ENCODE measurements at regions not wholly inside any gene's neighbourhood (a gene's known extent, or its start where the extent isn't known, plus 50 kb on each side); places are given as distances from the start of the nearest gene placed in this dataset.
"Not testable (repeated sequence)": the region's sequence is repeated elsewhere in the genome, so short reads cannot be mapped to it uniquely, and the experiment has no call there.

DNA sequence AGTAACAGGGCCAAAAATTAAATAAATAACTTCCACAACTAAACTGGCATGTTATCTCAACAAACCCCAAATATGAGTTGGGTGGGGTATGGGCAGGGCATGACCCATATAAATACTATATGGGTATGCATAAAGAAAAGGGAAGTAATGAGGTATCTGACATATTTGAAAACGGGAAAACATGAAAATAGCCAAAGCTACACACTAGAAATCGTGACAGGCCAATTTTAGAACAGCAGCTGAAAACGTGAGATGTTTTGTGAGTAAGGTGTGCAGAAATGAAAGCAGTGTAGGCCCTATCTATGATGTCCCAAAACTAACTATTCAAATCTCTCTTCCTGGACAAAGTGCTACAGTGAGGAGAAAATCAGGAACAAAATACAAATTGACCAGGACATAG lies 537.9 kb upstream of the NR5A2 start:
- DNase-seq = no peak

DNA sequence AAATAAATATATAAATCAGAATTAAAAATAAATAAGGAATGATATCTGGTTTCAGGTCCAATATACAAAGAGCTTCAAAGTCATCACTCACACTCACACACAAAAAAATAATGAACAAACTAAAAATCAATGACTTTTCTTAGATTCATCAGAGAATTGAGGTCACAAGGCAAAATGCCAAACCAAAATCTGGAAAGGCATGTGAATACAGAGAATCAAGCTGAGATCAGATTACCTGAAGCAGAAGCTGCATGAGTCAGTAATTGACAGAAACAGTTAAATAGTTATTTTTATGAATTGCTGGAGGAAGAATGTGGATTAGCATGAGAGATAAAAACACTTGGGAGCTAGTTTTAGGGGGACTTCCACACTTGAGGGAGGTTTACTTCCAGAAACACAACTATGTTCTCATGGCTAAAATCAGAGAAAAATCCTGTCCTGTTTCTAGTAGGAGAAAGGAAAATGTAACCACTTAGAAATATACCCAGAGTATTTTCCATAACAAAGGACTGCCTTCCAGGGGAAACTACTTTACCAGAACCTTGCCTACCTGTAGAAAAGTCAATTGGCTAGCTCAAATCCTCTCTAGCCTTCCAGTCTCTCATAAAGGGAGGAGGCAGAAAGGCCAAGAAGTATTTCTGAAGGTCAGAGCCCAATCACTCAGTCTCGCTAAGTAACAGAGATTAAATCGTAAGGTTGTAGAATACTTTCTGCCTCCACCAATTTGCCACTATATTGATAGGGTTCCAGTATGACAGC lies 536.6 kb upstream of the NR5A2 start:
- no peak for DNase-seq

DNA sequence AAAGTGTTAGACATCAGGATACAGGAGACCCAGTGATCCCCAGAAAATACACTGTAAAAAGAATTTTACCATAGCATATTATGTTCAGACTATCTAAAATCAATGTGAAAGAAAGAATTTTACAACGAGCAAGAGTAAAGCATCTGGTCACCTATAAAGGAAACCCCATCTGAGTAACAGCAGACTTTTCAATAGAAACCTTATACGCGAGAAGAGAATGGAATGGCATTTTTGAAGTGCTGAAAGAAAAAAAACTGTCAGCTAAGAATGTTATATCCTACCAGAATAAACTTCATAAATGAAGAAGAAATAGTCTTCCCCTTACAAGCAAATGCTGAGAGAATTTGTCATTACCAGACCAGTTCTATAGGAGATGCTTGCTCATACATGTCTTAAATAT lies 532.1 kb upstream of the NR5A2 start:
- DNase-seq = no peak

DNA sequence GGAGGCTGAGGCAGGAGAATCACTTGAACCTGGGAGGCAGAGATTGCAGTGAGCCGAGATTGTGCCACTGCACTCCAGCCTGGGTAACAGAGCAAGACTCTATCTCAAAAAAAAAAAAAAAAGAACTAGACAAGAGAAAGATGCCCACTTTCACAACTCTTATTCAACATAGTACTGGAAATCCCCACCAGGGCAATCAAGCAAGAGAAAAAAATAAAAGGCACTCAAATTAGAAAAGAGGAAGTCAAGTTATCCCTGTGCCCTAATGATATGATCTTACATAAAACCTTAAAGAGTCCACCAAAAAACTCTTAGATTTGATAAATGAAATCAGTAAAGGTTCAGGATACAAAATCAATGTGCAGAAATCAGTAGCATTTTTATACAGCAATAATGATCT lies 528.7 kb upstream of the NR5A2 start:
- not testable (repeated sequence) for DNase-seq

DNA sequence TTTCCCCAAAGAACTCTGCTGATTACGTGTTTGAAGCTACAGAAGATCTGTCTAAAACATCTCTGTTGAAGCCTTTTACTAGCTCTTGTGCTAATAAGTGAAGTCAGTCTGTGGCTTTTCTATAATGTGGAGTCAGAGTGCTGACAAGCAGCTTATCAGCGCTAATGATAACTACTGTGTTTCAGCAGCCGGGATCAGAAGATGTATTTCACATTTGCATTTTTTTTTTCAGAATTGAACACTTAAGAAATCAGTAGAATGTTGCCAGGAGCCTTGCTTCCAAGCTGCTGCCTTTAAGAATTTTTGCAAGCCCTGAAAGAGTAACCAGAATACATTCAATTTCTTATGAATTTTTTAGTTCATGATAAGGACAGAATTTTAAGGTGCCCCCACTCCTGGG lies 519.4 kb upstream of the NR5A2 start:
- no peak for DNase-seq

DNA sequence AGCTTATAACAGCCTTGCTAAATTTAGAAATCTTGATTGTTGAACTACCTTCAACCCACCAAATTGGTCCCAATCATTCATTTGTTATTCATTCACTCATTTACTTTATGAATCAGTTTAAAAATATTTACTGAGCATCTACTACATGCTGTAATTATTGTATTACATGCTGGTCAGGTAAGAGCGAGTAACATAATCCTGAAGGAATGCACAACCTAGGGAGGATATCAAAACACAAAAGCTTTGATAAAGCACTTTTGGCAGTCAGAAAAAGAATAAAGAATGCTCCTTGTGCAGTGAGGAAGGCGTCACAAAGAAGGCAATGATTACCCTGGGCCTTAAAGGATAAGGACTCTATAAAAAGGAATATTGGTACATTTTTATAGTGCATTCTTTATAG lies 518.9 kb upstream of the NR5A2 start:
- DNase-seq = no peak

DNA sequence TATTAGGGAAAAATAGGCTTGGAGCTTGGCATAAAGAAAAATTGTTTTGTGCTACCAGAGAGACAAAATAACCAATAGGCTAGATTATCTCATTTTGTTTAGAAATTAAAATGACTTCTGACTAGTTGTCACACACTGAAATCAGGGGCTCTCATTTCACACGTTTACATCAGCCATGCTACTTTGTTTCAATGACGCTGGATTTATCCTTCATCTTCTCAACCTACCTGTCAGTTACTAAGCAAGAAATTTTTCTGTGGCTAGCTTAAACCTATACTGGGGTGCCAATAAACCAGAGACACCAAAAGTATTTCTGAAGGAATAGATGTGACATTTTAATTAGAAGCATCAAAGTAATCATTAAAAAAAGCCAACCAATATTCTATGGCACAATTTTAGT lies 518.1 kb upstream of the NR5A2 start:
- DNase-seq = no peak

DNA sequence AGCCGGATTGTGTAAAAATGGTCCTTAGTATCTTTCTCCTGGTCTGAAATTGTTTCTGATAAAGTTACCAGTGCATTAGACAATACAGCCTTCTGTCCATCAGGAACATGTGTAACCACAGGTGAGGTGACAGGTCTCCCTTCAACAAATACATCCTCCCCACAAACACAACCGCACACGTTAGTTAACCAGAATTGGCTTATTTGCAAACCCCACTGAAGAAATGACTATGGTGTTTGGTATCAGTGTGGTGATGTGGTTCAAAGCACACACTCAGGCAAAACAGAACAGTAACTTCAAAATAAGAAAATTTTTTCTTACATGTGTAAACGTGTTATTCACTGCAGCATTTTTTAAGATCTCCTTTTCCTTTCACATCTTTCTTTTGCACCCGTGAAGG lies 517.2 kb upstream of the NR5A2 start:
- no peak for DNase-seq

DNA sequence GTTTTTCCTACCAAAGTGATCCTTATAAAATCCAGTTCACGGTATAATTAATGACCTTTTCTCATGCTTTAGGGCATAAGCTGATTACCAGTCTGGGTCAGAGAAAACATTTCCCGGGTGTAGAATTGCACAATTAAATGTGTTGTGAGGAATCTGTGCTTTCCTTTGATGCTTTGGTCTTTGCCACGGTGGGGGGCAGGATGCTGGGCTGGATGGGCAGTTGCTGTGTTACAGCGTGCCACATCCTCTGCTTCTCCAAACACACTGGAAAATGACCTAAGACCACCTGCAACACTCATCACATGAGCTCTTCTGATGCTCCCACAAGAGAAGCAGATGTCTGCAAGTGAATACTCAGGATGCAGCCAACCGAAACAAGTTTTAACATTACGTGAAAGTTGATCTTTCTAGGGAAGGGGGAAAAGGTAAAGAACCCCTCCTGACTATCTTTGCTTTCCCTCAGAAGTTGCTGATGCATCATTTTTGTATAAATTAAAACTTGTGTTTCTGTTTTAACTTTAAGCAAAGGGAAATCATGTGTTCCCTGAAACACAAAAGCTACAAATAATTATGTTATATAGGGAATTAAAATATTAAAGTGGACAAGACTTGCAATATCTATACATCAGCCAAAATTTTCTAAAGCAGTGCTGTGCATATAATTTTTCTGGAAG lies 515.3 kb upstream of the NR5A2 start:
- no peak for DNase-seq

DNA sequence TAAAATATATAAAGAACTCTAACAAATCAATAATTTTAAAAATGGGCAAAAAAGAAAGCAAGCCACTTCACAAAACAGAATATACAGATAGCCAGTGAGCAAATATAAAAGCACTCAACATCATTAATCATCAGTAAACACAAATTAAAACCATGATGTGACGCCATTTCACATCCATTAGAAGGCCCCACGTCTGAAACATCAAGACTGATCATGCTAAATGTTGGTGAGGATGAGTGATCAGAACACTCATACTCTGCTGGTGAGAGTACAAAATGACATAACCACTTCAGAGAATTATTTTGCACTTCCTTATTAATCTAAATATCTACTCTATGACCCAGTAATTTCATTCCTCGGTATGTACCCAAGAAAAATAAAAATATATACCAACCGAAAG lies 512.2 kb upstream of the NR5A2 start:
- no peak for DNase-seq

DNA sequence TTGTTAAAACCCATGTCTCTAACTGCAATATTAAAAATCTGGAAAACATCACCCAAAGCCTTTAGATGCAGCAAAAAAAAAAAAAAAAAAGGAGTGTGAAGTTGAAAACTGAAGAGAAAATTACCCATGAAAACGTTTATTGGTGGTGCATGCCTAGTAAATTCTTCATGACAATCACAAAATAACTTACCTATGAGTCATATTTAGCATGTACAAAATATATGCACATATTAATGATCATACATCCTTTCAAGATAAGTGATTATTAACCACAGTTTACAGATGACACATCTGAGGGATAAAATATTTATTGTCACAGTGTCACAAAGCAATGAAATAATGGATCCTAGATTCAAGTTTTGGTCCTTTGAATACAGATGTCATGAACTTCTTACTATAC lies 505.2 kb upstream of the NR5A2 start:
- DNase-seq = no peak

DNA sequence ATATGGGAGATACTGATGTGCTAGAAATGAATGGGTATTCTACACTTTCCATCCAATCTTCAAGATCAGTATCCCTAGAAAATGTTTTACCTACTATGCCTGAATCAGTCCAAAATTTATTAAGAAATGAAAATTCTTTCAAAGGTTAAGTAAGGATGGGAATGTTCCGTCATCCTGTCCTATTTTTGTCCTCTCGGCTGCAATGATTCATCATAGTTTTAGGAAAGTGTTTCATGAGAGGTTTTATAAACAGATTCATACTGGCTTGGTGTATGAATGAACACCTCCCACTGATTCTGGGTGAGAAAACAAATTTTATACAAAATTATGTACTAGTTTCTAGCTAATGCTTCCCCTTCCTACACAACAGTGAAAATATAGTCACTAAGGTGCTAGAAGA lies 504.6 kb upstream of the NR5A2 start:
- no peak for DNase-seq

DNA sequence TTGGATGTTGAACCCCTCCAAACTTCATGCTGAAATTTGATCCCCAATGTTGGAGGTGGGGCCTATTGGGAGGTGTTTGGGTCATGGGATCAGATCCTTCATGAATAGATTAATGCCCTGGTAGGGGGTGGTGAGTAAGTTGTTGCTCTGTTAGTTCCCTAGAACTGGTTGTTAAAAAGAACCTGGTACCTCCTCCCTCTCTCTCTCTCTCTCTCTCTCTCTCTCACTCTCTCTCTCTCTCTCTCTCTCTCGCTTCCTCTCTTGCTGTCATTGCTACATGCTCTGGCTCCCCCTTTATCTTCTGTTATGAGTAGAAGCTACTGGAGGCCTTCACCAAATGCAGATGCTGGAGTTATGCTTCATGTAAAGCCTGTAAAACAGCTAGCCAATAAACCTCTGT lies 498.2 kb upstream of the NR5A2 start:
- DNase-seq = no peak

DNA sequence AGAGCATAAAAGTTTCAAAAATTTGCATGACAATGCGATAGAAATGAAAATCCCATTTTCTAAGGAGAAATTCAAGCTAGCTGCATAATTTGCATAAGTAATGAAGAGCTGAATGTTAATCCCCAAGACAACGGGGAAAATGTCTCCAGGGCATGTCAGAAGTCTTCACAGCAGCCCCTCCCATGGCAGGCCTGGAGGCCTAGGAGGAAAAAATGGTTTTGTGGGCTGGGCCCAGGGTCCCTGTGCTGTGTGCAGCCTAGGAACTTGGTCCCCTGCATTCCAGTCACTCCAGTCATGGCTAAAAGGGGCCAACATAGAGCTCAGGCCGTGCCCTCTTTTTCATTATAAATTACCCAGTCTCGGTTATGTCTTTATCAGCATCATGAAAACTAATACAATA lies 494.1 kb upstream of the NR5A2 start:
- DNase-seq = not testable (repeated sequence)

DNA sequence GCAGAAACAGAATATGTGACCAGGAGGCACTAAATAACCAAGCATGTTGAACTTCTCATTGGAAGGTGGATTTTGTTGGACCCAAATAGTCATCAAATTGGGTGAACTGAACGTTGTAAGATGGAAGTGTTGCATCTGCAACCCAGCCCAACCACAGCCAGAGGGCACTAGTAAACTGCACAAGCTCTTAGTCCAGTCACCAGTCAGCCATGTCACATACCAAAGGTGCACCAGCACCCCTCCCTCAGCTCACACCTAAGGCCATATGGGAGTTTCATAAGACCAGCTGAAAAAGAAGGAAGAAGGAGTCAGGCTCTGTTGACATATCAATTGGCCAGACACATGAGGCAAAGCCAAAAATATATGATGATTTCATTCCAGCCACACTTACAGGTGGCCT lies 481.7 kb upstream of the NR5A2 start:
- no peak for DNase-seq

DNA sequence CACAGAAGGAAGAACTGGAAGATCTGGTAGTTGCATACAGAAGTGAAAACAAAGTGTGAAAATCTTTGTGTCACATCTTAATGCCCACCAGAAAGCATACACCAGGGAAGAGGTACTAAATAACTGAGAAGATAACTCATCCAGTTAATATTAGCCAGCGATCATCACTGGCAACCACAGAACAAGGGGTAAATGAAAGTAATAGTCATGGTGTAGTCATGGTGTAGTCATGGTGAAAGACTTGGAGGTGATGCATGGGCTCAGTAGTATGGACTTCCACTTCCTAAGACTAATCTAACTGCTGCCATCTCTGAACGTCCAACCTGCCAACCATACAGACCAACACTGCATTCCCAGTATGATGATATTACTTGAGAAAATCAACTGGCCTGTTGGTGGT lies 481.2 kb upstream of the NR5A2 start:
- no peak for DNase-seq

DNA sequence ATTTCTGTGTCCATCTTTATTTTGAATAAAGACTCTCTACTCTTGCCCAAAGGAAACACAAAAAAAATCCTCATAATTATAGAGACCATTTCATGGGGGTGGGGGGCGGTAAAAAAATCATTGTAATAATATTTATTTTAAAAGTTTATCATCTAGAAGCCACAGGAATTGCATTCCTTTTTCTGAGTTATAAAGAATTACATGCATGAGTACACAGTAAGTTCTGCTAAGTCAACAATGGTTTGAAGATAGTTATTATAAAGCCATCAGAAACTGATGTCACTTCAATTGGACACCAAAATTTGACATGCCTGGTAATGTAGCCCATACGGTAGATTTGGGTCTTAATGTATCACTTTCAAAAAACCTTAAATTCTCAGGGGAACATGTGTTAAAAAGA lies 478.1 kb upstream of the NR5A2 start:
- no peak for DNase-seq

DNA sequence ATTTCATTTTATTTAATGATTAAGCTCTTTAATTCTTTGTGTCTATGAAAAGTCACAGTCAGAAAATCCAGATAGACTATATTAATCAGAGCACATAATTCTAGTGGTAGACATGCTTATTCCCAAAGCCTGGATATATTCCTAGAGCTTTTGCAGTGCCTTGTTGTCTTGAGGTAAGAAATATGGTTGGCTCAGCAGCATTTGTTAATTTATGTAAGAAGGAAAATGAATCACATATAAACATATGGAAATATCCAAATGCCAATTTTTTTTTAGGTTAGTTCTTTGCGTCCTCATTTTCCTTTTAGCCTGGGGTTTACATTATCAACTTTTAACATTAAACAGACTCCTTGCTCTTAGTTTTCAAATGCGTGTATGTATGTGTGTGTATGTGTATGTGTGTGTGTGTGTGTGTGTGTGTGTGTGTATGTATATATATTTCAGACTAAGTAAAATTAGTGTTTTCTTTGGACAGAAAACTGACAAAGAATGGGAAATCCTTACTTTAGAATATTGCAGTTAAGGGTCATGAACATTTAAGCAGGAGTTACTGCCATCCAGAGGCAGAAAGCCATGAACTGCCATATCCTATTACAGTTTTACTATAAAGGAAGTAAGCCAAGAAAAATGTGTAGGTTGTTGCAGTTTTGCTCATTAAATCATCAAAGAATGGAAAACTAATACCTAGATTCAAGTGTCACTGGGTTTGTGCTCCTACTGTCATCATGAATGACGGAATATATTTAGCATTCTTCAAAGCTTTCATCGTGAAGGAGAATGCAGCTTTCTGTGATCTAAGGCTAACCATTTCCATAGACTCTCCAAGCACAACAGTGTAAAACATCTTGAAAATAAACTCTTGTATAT lies 477.1 kb upstream of the NR5A2 start:
- DNase-seq = peak; percentile 5

DNA sequence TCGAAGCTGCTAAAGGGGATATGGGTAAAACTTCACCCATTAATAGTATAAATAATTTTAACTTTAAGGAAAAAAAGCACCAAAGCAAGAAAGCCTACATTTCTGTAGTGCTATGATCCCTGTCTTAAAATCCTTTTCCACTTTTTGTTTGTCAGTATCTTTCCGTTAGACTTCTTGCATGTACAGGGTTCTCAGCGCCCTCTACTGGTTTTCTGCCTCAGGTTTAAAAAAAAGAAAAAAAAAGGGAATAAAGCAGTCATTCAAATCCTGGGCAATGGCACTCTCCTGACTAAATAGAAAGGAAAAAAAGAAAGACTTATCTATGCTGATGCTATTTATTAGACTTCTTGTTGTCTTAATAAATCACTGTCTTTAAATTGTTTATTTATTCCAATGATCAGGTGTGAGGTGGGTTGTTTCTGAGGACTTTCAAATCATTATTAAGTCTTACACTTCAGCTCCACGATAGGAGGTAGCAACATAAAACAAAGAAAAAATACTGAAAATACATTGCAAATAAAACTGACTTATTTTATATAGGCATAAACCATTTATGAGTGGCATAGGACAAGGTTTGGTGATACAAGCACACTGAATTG lies 475.4 kb upstream of the NR5A2 start:
- peak; percentile 65 for DNase-seq

DNA sequence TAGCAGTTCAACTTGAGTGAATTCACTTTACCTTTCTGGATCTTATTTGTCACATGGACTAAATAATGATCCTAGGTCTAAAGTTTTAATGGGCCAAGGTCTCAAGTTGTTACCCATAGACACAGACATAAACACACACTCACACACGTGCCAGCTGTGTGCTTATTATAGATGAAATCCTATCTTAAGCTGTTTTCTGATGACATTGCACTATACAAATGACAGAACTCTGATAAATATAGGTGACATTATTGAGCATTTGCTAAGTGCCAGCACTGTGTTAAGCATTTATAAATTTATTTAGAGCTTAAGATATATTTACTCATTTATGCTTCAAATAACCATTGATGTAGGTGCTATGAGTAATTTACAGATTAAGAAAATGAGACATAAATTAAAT lies 474.4 kb upstream of the NR5A2 start:
- DNase-seq = no peak

DNA sequence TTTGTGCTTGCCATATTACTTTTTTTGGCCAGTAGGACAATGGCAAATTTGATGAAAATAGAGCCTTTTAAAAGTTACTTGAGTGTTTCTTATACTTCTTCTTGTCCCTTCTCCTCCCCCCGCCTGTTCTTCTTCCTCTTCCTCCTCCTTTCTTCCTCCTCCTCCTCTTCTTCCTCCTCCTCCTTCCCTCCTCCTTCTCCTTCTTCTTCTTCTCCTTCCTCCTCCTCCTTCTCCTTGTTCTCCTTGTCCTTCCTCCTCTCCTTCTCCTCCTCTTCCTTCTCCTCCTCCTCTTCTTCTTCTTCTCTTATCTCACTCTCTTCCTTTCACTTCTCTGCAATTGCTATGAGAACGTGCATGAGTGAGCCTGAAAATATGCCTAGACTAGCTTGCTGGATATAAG lies 466.2 kb upstream of the NR5A2 start:
- DNase-seq = no peak

DNA sequence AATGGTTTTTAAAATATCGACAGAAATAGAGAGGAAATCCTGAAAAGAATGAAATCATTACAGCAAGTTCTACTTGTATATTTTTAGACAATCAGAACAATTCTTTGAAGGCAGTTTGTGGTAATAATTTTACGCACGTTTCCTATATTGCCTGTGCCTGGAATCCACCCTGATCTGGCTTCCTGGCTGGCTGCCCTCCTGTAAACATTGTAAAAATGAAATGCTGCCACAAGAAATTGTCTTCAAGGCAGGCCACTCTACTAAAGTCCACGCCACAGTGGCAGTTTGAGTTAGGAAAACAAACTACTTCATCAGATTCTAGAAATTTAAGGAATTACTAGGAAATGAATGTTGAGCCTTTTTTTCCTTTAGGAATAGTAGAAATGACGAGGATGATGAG lies 454.5 kb upstream of the NR5A2 start:
- no peak for DNase-seq

DNA sequence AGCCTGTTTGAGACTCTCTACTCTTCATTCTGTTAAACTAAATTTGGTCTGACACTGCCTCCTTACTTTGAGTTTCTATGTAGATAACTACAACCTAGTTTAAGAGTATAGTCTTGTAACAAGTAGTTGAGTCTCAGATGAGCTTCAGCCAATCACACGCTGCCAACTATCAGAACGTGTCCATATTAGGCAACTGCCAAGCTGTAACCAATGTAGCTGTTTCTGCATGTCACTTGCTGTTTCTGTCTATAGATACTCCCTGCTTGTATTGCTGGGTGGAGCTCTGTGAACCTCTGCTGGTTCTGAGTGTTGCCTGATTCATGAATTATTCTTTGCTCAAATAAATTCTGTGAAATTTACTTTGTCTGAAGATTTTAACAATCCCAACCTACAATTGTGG lies 452.6 kb upstream of the NR5A2 start:
- no peak for DNase-seq

DNA sequence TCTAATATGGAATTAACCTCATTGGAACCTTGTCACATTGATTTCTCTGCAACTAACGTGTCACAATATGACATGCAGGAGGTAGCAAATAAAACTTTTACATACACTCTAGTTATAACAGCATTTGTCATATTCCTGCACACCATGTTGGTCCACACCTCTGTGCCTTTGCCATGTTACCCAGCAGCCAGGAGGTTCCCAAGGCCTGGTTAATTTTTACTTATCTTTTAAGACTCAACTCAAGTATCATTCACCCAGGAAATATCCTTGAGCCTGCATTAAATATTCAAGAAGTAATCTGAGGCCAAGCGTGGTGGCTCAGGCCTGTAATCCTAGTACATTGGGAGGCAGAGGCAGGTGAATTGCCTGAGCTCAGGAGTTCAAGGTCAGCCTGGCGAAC lies 447.2 kb upstream of the NR5A2 start:
- no peak for DNase-seq
